Ammon's horn (tissue), 1 donor: ENCODE measurements at regions not wholly inside any gene's neighbourhood (a gene's known extent, or its start where the extent isn't known, plus 50 kb on each side); places are given as distances from the start of the nearest gene placed in this dataset.
"Not testable (repeated sequence)": the region's sequence is repeated elsewhere in the genome, so short reads cannot be mapped to it uniquely, and the experiment has no call there.

ENCODE experiments used
- DNase-seq: peaks from one replicate; pipeline ENCODE4 v3.0.0-alpha.2; 2016; ENCODE audit warnings: low spot score

DNA sequence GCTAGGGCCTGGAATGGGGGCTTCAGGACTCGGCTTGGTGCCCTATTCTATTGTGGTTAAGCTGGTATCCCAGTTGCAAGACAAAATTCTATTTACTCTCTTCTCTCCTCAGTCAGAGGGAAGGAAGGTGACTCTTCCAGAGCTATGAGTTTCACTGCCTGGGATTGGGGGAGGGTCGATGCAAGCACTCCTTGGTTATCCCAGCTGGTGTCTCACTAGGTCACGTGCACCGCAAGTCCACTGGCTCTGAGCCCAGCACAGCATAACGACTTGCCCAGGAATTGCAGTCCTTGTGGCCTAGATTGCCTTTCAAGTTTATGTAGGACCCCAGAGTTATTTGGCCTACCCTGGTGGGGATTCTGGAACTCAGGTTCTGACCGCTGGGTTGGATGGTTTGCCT, 958.8 kb downstream of the IGSF11 start:
- DNase-seq: no peak

DNA sequence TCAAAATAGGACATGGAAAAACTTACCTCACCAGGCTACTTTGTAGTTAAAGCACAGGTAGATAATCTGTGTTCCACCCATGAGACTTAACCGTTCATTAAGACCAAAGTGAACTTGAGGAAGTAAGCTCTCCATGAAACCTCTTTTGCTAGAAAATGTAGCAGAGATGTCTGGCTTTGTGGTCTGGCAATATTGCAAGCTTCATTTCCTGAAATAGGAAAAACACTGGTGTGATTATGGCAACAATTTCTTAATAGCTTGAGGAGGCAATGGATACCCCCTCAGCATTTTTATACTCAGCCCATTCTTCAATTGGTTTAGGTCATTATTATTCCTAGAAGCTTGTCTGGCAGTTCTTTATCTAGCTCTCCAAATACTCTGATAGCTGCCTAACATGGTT, 957.3 kb downstream of the IGSF11 start:
- DNase-seq: no peak

- peak; percentile 2 for DNase-seq
Observed at GRCh38 chr3:118080889-118081288, 953.8 kb downstream of the IGSF11 start.

DNA sequence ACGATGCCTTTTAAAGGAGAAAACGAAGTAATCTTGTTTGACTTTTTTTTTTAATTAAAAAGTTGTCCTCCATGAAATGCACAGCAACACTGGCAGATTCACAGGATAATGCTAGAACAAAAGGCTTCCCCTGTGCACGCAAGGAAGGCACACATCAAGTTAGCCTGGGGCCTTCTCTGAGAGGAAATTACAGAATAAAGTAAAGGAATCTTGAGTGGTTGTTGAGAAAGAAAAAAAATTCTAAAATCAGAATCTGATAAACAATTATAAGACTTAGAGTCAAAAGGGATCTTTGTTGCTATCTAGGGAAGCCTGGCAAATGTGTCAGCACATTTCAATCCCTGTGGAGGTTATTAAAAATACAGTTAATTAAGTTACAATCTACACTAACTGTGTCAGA, 946.0 kb downstream of the IGSF11 start:
- no peak for DNase-seq

- DNase-seq: no peak
Observed at GRCh38 chr3:118089563-118089962, 945.1 kb downstream of the IGSF11 start.

- DNase-seq: no peak
Observed at GRCh38 chr3:118097226-118097625, 937.4 kb downstream of the IGSF11 start.

GRCh38 chr3:118097660-118098059, 937.0 kb downstream of the IGSF11 start:
- DNase-seq: no peak

- DNase-seq: no peak
Observed at GRCh38 chr3:118098827-118099226, 935.8 kb downstream of the IGSF11 start.

DNA sequence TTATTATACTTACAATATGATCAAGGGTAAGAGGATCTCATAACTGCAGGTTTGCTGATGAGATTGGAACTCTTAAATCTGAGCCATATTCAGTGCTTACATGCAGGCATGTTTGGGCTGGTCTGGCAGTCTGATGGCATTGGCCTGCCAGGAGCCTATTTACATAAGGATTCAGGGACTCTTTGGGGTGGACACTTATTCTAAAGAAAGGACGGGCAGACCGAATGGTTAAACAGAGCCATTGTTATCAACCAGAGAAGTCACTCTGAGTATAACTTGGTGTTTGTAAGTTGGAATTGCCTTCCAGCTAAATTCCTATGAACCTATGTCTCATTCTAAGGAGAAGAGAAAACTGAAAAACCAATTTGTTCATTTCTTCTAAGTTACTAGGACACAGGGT, 932.8 kb downstream of the IGSF11 start:
- no peak for DNase-seq

GRCh38 chr3:118102737-118103136, 931.9 kb downstream of the IGSF11 start:
- DNase-seq: no peak

- DNase-seq: no peak
Observed at GRCh38 chr3:118108201-118108600, 926.4 kb downstream of the IGSF11 start.

GRCh38 chr3:118108769-118109168, 925.9 kb downstream of the IGSF11 start:
- DNase-seq: no peak

GRCh38 chr3:118110211-118110610, 924.4 kb downstream of the IGSF11 start:
- DNase-seq: no peak

- DNase-seq: no peak
Observed at GRCh38 chr3:118116991-118117390, 917.7 kb downstream of the IGSF11 start.

GRCh38 chr3:118126751-118127150, 907.9 kb downstream of the IGSF11 start:
- no peak for DNase-seq

GRCh38 chr3:118127992-118128391, 906.7 kb downstream of the IGSF11 start:
- DNase-seq: no peak

- no peak for DNase-seq
Observed at GRCh38 chr3:118128886-118129285, 905.8 kb downstream of the IGSF11 start.

DNA sequence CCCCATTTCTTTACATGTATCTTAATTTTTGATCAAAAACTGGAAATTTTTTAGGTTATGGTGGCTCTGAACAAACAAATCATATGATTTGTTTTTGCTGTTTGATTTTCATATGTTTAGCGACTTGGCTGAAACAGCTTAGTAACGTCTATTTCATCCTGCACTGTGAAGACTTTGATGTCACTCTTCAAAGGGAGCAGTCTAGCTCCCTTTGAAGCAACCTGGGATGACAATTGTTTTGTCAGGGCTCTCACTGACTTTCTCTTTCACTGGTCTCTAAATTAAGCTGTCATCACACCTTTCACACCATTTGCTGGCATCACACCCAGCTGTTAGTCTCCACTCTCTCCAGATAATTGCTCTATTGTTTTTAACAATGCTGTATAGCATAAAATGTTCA, 896.9 kb downstream of the IGSF11 start:
- no peak for DNase-seq

DNA sequence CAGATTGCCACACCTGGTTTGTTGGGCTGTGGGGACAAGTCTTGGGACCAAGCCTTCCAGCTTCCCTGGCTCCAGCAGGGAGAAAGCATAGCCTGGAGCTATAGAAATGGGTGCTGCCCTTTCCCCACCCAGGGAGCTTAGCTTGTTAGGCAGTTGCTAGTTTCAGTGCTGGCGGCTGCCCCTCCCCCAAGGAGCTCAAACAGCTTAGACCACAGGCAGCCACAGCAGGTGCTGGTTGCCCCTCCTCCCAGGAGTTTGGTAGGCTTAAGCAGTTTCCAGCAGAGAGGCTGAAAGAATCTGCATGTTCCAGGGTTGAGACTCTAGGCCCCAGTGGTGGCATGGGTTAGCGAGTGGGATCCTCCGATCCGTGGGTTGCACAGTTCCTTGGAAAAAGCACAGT, 889.7 kb downstream of the IGSF11 start:
- no peak for DNase-seq

- DNase-seq: no peak
Observed at GRCh38 chr3:118146658-118147375, 887.8 kb downstream of the IGSF11 start.

- DNase-seq: no peak
Observed at GRCh38 chr3:118151164-118151563, 883.5 kb downstream of the IGSF11 start.

- not testable (repeated sequence) for DNase-seq
Observed at GRCh38 chr3:118162627-118163588, 871.7 kb downstream of the IGSF11 start.

GRCh38 chr3:118165413-118165812, 869.2 kb downstream of the IGSF11 start:
- no peak for DNase-seq
